ENCODE measurements at regions not wholly inside any gene's neighbourhood (a gene's known extent, or its start where the extent isn't known, plus 50 kb on each side); places are given as distances from the start of the nearest gene placed in this dataset.
"Not testable (repeated sequence)": the region's sequence is repeated elsewhere in the genome, so short reads cannot be mapped to it uniquely, and the experiment has no call there.

GRCh38 chr11:92436034-92436920 lies 211.7 kb downstream of the FAT3 start:
- peak; percentile 47 to 68 for DNase-seq

- no peak for DNase-seq
Measured at GRCh38 chr11:92439133-92439532, 214.5 kb downstream of the FAT3 start.

DNA sequence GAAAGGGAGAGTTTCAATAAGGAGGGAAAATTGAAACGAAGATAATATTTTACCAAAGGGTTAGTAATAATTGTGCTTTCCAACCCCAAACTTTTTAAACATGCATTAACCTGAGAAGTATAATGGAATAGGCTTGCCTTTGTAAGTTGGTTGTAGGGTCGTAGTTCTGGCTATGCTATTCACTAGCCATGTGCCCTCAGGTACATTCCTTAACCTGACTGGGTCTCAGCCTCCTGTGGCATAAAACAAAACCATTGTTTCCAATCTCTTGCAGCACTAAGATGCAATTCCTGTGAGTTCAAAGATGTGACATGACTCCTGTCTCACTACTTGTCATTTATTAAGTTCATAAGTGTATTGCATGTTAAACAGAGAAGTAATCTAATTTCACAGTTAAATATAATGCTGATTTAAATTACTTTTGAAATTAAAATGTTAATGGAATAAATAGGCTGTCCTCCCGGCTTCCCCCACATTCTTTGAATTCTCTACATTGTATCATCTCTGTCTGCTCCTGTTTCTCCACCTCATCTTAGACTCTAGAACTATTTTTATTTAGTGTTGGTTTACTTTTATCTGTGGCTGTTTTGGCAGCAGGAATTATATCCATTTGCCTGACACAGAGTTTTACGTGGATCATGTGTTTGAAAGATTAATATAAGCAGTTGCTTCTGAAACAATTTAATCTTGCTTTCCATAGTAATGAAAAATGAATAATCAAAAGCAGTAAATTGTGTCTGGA lies 216.3 kb downstream of the FAT3 start:
- DNase-seq, result no peak

DNA sequence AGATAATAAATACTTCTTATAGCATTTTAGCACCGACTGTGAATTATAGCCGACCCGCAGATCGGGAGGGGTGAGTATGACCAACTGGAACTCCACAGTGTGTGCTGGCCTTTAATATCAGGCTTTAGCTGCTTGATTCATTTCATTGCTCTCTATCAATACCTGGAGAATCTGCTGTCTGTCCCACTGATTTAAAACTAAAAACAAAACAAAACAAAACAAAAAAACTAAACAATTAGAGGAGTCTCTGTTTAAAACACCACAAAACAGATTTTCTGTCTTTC lies 216.8 kb downstream of the FAT3 start:
- DNase-seq, result no peak

- DNase-seq, result peak in 1 of 2 experiments; percentile 7
Measured at GRCh38 chr11:92443199-92443598, 218.6 kb downstream of the FAT3 start.

- DNase-seq, result no peak
Measured at GRCh38 chr11:92447586-92447985, 223.0 kb downstream of the FAT3 start.

DNA sequence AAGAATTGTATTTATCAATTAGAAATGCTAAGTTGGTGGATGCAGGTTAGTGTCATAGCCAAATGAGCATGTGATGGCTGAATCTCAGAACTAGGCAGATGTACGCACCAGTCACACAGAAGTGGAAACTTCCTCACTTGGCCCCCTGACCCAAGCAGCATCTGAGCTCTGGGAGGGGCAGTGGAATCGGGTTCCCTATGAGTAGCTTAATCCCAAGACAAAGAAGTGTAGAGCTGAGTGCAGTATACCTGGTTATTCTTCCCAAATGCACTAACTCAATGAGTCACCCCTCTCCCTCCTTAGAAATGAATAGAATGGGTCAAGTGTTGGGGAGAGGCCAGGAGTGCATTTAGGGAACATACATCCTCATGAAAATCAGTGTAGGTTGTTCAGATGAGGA lies 224.6 kb downstream of the FAT3 start:
- DNase-seq, result no peak

DNA sequence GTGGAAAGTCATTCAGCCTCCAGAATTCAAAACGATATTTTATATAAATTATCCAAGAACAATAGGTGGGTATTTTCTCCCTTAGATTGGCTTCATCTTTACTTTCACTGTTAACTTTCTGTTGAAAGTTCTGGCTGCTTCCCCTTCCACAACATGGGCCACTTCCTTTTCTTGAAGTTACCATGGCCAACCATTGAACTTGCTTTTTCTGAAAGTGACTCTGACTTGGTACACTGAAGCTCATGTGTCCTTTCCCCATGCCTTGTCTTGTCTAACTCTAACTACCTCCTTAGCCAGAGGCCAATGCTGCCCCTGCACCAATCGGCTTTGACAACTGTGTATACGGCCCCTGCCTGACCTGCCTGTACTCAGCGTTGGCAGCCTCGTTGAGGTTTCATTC lies 225.2 kb downstream of the FAT3 start:
- DNase-seq, result no peak

GRCh38 chr11:92451063-92451462 lies 226.4 kb downstream of the FAT3 start:
- no peak for DNase-seq

DNA sequence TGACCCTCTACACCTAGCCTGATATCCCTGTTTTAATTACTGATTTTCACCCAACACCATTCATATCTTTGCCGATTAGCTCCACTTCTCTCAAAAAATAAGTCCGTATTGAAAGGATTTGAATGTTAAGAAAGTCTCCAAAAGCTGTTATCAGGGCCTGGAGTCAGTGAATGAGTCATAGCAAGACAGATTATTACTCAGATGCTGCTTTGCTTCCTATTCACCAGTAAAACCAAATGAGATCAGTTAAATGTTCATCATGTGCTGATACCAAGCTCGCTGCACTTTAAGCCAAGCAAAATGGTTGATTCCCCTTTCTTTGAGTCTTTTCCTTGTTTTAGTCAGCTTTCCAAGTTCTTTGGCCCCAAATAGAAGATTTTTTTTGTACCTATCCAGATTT lies 228.4 kb downstream of the FAT3 start:
- DNase-seq, result no peak

DNA sequence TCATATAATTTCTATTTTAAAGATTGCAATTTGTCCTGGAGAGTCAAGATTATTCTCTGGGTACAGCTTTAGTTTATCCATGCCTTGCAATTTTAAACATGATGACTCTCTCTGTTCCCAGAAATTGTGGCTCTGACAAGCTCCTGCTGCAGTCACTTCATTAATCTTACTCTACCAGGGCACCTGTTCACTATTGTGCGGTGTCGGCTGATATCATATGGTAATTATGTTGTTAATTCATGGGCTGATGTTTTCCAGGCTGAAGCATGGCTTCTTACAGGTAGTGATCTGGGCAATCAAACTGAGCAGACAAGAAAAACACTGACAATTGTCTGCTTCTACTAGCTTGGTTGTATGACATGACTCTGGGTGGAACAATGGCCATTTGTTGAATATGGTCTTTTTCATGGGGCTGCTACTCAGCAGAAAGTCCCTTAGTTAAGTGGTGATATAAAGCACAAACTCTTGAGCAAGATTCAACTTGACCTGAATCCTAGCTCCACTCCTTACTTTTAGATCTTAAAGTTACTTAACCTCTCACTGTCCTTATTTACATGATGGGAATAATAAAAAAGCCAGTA lies 230.7 kb downstream of the FAT3 start:
- no peak for DNase-seq

DNA sequence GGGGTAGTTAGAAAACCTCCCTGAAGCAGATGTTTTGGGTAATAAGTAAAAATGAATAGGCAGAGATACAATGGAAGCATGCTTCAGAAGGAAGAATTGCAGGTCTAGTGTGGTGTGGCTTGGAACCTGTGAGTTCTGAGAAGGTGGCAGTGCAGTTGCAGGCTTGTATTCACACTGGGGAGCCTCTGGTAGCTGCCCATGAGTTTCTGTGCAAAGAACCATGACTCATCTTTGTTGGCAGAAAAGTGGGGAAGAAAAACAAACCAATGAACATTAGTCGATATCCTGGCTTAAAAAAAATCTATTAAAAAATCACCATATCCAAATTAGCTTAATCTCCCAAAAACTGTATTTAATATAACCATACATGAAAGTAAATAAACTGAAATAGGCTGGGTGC lies 232.6 kb downstream of the FAT3 start:
- DNase-seq, result peak in 1 of 2 experiments; percentile 66

DNA sequence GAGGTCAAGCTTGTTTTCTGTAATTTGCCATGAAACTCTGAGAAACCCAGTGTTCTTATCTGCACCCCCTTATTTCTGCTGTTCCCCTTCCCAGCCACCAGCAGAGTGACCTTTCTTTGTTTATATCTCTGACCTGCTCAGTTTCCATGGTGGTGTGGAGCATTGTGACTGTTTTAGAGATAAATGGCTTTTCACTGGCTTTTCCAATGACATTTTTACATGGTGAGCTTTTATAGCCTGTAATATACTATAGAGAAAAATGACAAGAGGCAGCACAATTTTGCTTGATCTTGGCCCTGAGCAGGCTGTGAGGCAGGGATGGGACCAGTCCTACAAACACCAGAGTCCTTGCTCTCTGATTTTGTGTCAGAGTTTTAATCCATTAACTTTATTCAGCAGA lies 233.9 kb downstream of the FAT3 start:
- no peak for DNase-seq

DNA sequence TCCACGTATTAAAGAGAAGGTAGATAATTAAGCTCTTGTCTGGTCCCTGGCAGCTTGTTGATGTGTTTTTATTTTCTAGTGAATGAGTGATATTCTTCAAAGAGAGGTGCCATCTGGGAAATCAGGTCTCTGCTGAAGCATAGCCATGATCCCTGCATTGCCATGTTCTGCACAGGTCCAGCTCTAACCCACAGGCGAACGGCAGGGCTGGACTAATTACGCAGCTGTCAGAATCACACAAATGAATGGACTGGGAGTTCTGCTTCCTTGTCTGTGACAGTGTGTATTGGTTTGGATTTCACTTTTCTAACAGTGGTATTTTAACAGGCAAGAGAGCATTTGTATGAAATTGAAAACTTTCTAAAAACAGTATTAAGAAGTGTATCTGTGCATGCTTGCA lies 235.6 kb downstream of the FAT3 start:
- no peak for DNase-seq

DNA sequence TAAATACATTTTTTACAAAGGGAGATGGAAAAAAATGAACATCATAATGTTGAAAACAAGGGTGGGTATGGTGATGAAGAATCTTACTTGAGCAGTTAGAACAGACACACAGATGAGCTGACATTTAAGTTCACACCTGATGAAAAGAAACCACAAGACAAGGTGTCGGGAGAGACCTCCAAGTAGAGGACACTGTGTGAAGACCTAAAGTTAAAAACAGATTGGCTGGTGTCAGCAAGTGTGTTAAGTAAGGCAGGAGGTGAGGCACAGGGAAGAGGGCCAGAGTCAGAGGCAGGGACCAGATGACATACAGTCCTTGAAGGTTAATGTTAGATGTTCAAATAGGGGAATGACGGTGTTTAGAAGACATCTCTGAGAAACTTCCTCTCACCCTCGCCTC lies 236.8 kb downstream of the FAT3 start:
- no peak for DNase-seq

- DNase-seq, result no peak
Measured at GRCh38 chr11:92462821-92463220, 238.2 kb downstream of the FAT3 start.

- DNase-seq, result no peak
Measured at GRCh38 chr11:92464822-92465221, 240.2 kb downstream of the FAT3 start.

DNA sequence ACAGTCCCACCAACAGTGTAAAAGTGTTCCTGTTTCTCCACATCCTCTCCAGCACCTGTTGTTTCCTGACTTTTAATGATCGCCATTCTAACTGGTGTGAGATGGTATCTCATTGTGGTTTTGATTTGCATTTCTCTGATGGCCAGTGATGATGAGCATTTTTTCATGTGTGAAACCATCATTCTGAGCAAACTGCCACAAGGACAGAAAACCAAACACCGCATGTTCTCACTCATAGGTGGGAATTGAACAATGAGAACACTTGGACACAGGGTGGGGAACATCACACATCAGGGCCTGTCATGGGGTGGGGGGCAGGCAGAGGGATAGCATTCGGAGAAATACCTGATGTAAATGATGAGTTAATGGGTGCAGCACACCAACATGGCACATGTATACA lies 240.8 kb downstream of the FAT3 start:
- DNase-seq, result not testable (repeated sequence)

- no peak for DNase-seq
Measured at GRCh38 chr11:92473736-92474135, 249.1 kb downstream of the FAT3 start.

DNA sequence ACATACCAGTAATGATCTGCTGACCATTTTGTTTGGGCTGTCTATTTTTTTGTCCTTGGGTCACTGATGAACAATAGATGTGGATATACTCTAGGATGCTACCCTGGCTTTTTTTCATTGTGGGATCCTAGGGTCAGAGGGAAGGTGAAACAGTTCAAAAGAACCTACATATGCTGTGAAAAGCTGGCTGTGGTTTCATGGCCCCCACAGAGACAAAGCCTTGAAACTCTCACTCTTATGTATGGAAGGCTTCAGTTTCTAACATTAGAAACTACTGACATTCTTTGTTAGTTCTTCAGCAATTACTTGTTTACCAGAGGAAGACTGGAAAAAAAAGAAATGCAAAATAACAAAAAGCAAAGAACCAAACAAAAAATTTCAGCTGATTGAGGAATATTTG lies 250.7 kb downstream of the FAT3 start:
- DNase-seq, result no peak

DNA sequence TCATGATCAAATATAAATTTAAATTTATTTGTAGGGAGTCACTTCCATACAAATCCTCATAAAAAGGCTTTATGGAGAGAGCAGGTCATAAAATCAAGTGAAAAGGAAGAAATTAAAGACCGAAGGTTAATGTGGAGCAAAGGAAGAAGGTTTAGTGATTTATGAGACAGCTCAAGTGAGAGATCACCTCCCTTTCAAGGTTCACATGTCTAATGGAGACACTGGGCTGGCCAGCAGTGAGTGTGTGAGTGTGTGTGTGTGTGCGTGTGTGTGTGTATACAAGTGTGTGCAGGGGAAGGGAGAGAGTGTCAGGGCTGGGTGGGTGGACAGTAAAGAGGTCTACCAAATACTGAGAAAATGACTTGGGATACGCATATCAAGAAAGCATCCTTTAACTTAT lies 251.2 kb downstream of the FAT3 start:
- DNase-seq, result no peak

GRCh38 chr11:92477686-92478085 lies 253.1 kb downstream of the FAT3 start:
- no peak for DNase-seq

DNA sequence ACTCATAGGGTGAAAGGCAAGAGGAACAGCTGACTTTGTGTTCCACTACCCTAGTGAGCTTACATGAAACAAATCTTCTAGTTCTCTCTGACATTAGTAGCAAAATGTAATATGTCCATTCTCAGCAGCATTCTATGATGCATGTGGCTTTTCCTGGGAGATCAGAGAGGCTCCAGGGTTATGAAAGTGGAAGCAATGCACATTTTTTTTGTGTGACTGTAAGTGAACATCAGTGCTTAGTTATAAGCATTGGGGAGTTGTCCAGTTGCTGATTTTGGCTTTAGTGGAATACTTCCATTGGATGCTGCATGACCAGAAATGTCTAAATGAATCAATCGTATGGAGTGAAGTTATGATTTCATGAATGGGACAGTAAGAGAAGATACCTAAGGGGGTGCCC lies 255.9 kb downstream of the FAT3 start:
- no peak for DNase-seq

DNA sequence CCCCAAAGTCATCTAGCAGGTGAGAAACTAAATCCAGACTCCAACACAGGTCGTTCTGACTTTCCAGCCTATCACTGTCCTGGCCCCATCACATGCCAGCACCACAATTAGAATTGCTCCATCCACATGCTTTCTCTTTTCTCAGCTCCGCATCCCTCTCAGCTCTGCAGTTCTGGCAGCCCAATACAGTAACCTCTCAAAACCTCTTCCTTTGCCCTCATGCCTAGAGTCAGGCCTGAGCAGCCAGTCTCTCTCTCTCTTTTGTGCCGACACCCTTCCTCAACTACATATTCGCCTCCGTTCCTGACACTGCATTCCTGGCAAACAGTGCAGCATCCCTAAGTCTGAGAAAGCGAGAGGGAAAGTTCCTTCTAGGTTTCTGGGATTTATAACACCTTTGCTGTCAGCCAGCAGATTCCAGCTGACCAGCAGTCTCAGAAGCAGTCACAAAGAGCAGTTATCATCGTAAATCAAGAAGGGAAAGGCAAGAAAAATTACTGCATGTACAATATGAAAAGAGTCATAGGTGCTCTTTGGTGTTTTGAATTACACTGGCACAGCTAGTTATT lies 258.0 kb downstream of the FAT3 start:
- no peak for DNase-seq
